GM12864 (cell line): ENCODE measurements at regions not wholly inside any gene's neighbourhood (a gene's known extent, or its start where the extent isn't known, plus 50 kb on each side); places are given as distances from the start of the nearest gene placed in this dataset.

Source experiments
- DNase-seq: peaks from one replicate; pipeline ENCODE4 v3.0.0-alpha.2; 2011; ENCODE audit warnings: low read depth
- H3K4me3 ChIP-seq: 2 replicates; pipeline ENCODE4 v1.5.1; 2011; ENCODE audit warnings: mild to moderate bottlenecking, low read depth, low read length, control low read depth
- TF ChIP-seq, protein P1 (sequence below): IDR thresholded peaks from 2 replicates; pipeline ENCODE4 v1.5.1; 2011; ENCODE audit warnings: low read depth, mild to moderate bottlenecking, moderate library complexity, low read length, control low read depth, inconsistent platforms; ENCODE audit errors: missing control alignments

DNA sequence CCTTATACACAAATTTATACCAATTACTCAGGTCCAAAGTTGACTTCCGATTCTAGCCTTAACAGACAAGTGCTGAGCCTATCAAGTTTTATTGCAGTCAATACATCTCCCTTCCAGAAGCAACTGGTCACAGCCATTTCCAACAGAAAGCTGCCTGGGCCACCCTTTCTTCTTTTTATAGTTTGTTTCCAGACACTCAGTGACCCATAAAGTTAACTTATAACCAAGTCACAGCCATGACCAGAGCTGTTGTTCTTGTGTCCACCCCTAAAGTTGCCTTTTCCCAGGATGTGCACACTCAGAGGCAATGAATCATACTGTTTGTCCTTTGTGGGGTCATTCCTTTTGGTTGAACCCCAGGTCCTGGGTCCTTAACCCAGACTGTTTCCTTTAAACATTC is 89.9 kb downstream of the CD83 start:
- H3K4me3 ChIP-seq = no peak overlapping the region
- TF ChIP-seq, protein P1, sequence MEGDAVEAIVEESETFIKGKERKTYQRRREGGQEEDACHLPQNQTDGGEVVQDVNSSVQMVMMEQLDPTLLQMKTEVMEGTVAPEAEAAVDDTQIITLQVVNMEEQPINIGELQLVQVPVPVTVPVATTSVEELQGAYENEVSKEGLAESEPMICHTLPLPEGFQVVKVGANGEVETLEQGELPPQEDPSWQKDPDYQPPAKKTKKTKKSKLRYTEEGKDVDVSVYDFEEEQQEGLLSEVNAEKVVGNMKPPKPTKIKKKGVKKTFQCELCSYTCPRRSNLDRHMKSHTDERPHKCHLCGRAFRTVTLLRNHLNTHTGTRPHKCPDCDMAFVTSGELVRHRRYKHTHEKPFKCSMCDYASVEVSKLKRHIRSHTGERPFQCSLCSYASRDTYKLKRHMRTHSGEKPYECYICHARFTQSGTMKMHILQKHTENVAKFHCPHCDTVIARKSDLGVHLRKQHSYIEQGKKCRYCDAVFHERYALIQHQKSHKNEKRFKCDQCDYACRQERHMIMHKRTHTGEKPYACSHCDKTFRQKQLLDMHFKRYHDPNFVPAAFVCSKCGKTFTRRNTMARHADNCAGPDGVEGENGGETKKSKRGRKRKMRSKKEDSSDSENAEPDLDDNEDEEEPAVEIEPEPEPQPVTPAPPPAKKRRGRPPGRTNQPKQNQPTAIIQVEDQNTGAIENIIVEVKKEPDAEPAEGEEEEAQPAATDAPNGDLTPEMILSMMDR = no peak
- no peak for DNase-seq

DNA sequence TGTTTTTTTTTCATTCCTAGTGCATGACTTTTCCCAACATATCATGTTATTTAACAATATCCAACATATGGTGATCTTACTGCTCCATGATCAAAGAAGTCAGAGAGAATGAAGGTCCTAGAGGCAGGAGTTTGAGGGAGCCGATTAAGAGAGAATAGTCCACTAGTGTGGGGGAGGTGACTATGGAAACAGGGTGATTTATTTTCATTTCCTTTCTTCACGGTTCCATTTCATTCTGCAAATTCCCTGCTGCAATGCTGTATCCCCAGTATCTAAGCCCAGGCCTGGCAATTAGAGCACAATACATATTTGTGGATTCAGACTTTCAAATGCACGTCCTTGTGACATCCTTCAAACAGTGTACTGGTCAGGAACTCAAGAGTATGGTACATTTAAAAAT is 91.4 kb downstream of the CD83 start:
- TF ChIP-seq, protein P1 = no peak
- DNase-seq = no peak
- no peak overlapping the region for H3K4me3 ChIP-seq

DNA sequence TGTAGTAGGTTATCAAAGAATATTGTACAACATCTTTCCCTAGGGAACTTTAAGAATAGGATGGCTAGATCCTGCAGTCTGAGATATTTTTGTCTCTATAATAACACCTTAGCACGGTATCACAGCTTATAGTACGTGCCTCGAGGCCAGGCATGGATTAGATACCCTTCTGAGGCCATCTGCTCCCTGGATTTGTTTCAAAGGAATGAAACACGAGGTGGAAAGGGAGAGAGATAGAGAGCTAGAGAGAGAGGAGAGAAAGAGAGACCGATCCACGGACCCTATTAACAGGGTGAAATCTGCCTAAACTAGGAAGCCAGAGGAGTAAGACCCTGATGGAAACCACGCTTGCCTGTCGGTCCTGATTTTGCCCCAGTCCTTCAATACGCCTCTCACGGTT is 92.5 kb downstream of the CD83 start:
- no peak for DNase-seq
- TF ChIP-seq, protein P1 = no peak
- peak overlapping the region; percentile 76; the same call in 1 of the 2 replicates for H3K4me3 ChIP-seq

DNA sequence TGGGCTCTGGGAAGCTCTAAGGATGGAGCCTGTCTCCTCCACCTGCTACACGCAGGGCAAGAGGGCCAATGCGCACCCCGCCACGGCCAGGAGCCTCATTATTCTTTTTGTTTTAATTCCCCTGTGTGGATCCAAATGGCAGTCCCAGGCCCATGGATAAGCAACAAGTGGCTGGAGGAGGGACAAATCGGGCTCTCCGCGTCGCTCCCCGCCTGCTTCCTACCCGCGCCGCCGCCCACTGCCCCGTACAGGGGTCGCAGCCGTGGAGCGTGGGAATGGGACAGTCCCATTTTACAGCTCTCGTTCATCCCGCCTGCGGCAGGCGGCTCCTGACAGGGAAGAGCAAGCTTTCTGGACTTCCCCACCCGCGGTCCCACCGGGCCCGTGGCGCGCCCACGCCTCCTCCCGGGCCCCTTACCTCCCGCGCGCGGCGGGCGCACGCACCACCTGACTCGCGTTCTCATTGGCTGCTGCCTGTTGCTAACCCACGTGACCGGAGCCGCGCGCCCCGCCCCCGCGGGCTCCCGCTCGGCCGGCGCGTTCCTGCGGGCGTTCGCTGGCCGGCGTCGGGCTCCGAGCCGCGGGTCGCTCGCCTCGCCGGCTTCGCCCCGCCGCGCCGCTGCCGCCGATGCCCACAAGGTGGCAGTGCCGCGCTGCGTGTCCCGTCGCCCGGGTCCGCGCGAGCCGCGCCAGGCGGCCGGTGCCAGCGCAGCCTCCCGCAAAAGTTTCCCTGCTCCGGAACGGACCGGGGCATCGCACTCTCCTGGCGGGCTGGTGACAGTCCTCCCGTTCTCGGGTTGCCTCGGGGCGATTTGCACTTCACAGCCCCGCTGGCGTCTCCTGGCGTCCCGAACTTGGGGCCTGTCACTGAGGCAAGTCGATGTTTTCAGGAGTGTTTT is 93.3 kb downstream of the CD83 start:
- peak overlapping the region; percentile 76 for H3K4me3 ChIP-seq
- TF ChIP-seq, protein P1 = peak; percentile 70
- peak; percentile 72 for DNase-seq

DNA sequence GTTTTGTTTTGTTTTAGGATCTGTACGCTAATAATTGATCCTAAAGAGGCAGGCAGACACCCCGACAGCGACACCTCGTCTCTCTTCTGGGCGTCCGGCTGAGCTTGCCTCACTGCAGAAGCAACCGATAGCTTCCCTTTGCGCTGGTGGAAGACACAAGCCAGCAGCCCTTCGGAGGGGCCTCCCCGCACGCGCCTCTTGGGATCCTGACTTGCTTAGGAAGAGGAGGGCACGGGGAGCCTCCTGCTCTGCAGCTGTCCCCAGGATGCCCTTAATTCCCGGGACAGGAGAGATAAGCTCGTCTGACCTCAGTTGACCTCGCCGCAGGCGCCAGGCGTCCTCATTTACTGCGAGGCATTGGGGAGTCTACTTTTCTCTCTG is 94.0 kb downstream of the CD83 start:
- TF ChIP-seq, protein P1 = no peak
- H3K4me3 ChIP-seq = peak overlapping the region; percentile 69
- no peak for DNase-seq

DNA sequence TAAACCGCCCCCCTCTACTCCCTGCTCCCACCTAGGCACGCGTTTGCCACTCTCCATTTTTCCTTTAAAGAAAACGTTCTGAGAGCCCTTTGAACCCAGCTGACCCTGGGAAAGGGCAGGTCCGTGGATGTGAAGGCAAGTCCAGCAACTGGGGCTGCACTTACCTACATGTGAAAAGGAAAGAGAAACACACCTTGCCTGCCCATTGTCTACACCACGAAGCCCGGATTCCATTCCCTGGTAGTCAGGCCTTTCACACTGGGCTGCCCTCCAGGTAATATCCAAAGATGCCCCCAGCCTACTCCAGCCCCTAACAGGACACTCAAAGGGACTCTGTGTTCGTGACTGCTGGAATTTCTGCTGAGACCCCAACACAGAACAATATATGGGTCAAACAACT is 94.4 kb downstream of the CD83 start:
- no peak overlapping the region for H3K4me3 ChIP-seq
- TF ChIP-seq, protein P1 = no peak
- no peak for DNase-seq

DNA sequence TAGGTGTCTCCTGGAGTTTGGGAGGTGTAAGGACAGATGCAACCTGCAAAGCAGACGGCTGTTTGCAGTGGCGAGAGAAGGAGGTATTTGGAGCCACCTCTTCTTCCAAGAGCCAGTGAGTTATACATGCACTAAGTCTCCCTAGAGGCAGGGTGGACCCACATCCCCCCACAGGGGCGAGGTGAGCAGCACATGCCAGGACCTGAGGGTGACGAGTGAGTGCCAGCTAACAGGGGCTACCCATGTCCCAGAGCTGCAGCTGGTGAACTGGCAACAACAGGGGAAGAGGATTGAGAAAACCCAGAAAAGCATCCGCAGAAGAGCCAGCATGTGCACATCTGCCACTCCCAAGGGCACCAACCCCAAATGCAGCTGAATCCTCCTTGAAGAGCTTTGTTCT is 95.1 kb downstream of the CD83 start:
- DNase-seq = no peak
- TF ChIP-seq, protein P1 = no peak
- H3K4me3 ChIP-seq = no peak overlapping the region
